ENCODE measurements at regions not wholly inside any gene's neighbourhood (a gene's known extent, or its start where the extent isn't known, plus 50 kb on each side); places are given as distances from the start of the nearest gene placed in this dataset.

- Histone ChIP-seq H3K36me3 (ENCODE audit: control insufficient read depth, insufficient read depth, low read length) (no peaks in the 10 kb centered on the region), H3K4me3 (ENCODE audit: low read depth in 2 of 2, low read length in 2 of 2) (no peak overlapping the region), H3K4me1 (ENCODE audit: control insufficient read depth, insufficient read depth, low read length) (no peaks in the 10 kb centered on the region), H3K27ac (ENCODE audit: low read length) (no peak overlapping the region), H3K9me3 (ENCODE audit: control insufficient read depth, insufficient read depth, low read depth, low read length) (no peaks in the 10 kb centered on the region), H3K27me3 (ENCODE audit: control insufficient read depth, insufficient read depth, low read length) (peaks cover 2% of the 10 kb centered on the region; the same call in 1 of the 2 replicates)
- ChIA-PET POLR2A (no interaction called here), CTCF (no interaction called here)
- no peak for TF ChIP-seq SIN3A (IDR thresholded peaks at IDR 0.05; ENCODE audit: borderline replicate concordance, insufficient read depth, low read depth, low read length)
- TF ChIP-seq CTCF (IDR thresholded peaks at IDR 0.05), result no peak
- no peak for TF ChIP-seq REST (IDR thresholded peaks at IDR 0.05; ENCODE audit: insufficient read depth in 1 of 2, low read depth in 2 of 2, low read length in 1 of 2)
- TF ChIP-seq POLR2AphosphoS5 (IDR thresholded peaks at IDR 0.05; ENCODE audit: low read depth, low read length), result no peak
- TF ChIP-seq TCF7L2 (IDR thresholded peaks at IDR 0.05; ENCODE audit: low read depth, low read length), result no peak
- DNase-seq (ENCODE audit: low read depth, low spot score) (no peak), ATAC-seq (no peak)
- intact Hi-C loops (cut with micrococcal nuclease; ENCODE audit: unreplicated experiment) (no loop called here), in situ Hi-C loops (cut with HindIII; ENCODE audit: low pct_unique_long_range_greater_than_20kb, low sequenced_read_pairs) (no loop called here)
- no TSS peak for BruUV-seq (replicated peaks)
Observed at GRCh38 chr12:67774983-67775587, 126.5 kb downstream of the DYRK2 start.

- ATAC-seq (no peak), DNase-seq (ENCODE audit: low read depth, low spot score) (no peak)
- Histone ChIP-seq H3K9me3 (ENCODE audit: control insufficient read depth, insufficient read depth, low read depth, low read length) (no peaks in the 10 kb centered on the region), H3K27ac (ENCODE audit: low read length) (no peak overlapping the region), H3K4me3 (ENCODE audit: low read depth in 2 of 2, low read length in 2 of 2) (no peak overlapping the region), H3K4me1 (ENCODE audit: control insufficient read depth, insufficient read depth, low read length) (no peaks in the 10 kb centered on the region), H3K27me3 (ENCODE audit: control insufficient read depth, insufficient read depth, low read length) (no peaks in the 10 kb centered on the region), H3K36me3 (ENCODE audit: control insufficient read depth, insufficient read depth, low read length) (no peaks in the 10 kb centered on the region)
- ChIA-PET CTCF (no interaction called here), POLR2A (no interaction called here)
- TF ChIP-seq TCF7L2 (IDR thresholded peaks at IDR 0.05; ENCODE audit: low read depth, low read length), result no peak
- no peak for TF ChIP-seq POLR2AphosphoS5 (IDR thresholded peaks at IDR 0.05; ENCODE audit: low read depth, low read length)
- no peak for TF ChIP-seq CTCF (IDR thresholded peaks at IDR 0.05)
- TF ChIP-seq REST (IDR thresholded peaks at IDR 0.05; ENCODE audit: insufficient read depth in 1 of 2, low read depth in 2 of 2, low read length in 1 of 2), result no peak
- no peak for TF ChIP-seq SIN3A (IDR thresholded peaks at IDR 0.05; ENCODE audit: borderline replicate concordance, insufficient read depth, low read depth, low read length)
- intact Hi-C loops (cut with micrococcal nuclease; ENCODE audit: unreplicated experiment), result no loop called here
- in situ Hi-C loops (cut with HindIII; ENCODE audit: low pct_unique_long_range_greater_than_20kb, low sequenced_read_pairs), result no loop called here
- BruUV-seq (replicated peaks), result no TSS peak
Observed at GRCh38 chr12:67780580-67781084, 132.1 kb downstream of the DYRK2 start.
